ENCODE measurements at regions not wholly inside any gene's neighbourhood (a gene's known extent, or its start where the extent isn't known, plus 50 kb on each side); places are given as distances from the start of the nearest gene placed in this dataset.

- Histone ChIP-seq H3K9ac (ENCODE audit: low read length) (no peak overlapping the region), H2BK5ac (ENCODE audit: low read depth, low read length, poor library complexity, severe bottlenecking) (no peak overlapping the region)
- no CpG with 5 or more reads among the region's 4 CpGs for WGBS
Observed at GRCh38 chrX:39625810-39626209, 471.9 kb downstream of the BCOR start.

GRCh38 chrX:39626749-39627148 is 471.0 kb downstream of the BCOR start:
- no peak overlapping the region for H2BK5ac ChIP-seq (ENCODE audit: low read depth, low read length, poor library complexity, severe bottlenecking)
- peaks cover 20% of the 10 kb centered on the region for H3K9me3 ChIP-seq (ENCODE audit: control insufficient read depth, low read length)
- no peak overlapping the region for H2AK5ac ChIP-seq (ENCODE audit: low read length, severe bottlenecking)
- no peaks in the 10 kb centered on the region for H3K79me1 ChIP-seq (replicated peaks; ENCODE audit: low read length, poor library complexity, severe bottlenecking)
- H4K91ac ChIP-seq (ENCODE audit: low read length) = no peak overlapping the region
- H2BK12ac ChIP-seq (ENCODE audit: low read length in 2 of 2) = no peak overlapping the region
- no peak overlapping the region for H2AFZ ChIP-seq (ENCODE audit: low read depth, low read length)
- H3K9ac ChIP-seq (ENCODE audit: low read length) = no peak overlapping the region
- no peak for DNase-seq
- no peak overlapping the region for H2BK120ac ChIP-seq (ENCODE audit: low read depth, low read length)
- no peaks in the 10 kb centered on the region for H3K4me1 ChIP-seq (ENCODE audit: control insufficient read depth, insufficient read depth, low read depth, low read length)
- H4K8ac ChIP-seq (ENCODE audit: low read length) = no peak overlapping the region
- WGBS = 81% methylated on average over 7 of the region's 7 CpGs
- H3K4me3 ChIP-seq (ENCODE audit: insufficient read depth in 1 of 2, low read depth in 1 of 2, low read length in 2 of 2) = no peak overlapping the region
- H3K18ac ChIP-seq (ENCODE audit: low read depth in 1 of 2, low read length in 2 of 2) = no peak overlapping the region
- H3K23ac ChIP-seq (ENCODE audit: low read length in 2 of 2) = no peak overlapping the region
- H3K4me2 ChIP-seq (ENCODE audit: low read length, poor library complexity, severe bottlenecking) = no peak overlapping the region
- H3K27ac ChIP-seq (ENCODE audit: low read length, poor library complexity, severe bottlenecking) = no peak overlapping the region
- no peaks in the 10 kb centered on the region for H3K36me3 ChIP-seq (ENCODE audit: control insufficient read depth in 1 of 2, insufficient read depth in 2 of 2, low read depth in 1 of 2, low read length in 2 of 2)
- no peak overlapping the region for H2BK15ac ChIP-seq (ENCODE audit: low read depth, poor library complexity, severe bottlenecking)
- no peak overlapping the region for H3K14ac ChIP-seq (ENCODE audit: low read length in 2 of 2)
- H3K4ac ChIP-seq (ENCODE audit: low read depth in 1 of 2, low read length in 2 of 2) = no peak overlapping the region
- H3K27me3 ChIP-seq (ENCODE audit: control insufficient read depth in 1 of 2, insufficient read depth in 1 of 2, low read length in 2 of 2) = peaks cover 3 to 71% of the 10 kb centered on the region in 2 experiments

More at GRCh38 chrX:39625810-39626209, 471.9 kb downstream of the BCOR start:
- Histone ChIP-seq H2AK5ac (ENCODE audit: low read length, severe bottlenecking) (no peak overlapping the region), H4K8ac (ENCODE audit: low read length) (no peak overlapping the region), H2BK15ac (ENCODE audit: low read depth, poor library complexity, severe bottlenecking) (no peak overlapping the region), H3K18ac (ENCODE audit: low read depth in 1 of 2, low read length in 2 of 2) (no peak overlapping the region), H2AFZ (ENCODE audit: low read depth, low read length) (no peak overlapping the region), H3K14ac (ENCODE audit: low read length in 2 of 2) (no peak overlapping the region), H3K79me1 (replicated peaks; ENCODE audit: low read length, poor library complexity, severe bottlenecking) (no peaks in the 10 kb centered on the region), H3K27ac (ENCODE audit: low read length, poor library complexity, severe bottlenecking) (no peak overlapping the region), H4K91ac (ENCODE audit: low read length) (no peak overlapping the region), H3K4me2 (ENCODE audit: low read length, poor library complexity, severe bottlenecking) (no peak overlapping the region), H3K27me3 (ENCODE audit: control insufficient read depth in 1 of 2, insufficient read depth in 1 of 2, low read length in 2 of 2) (peaks cover 3 to 65% of the 10 kb centered on the region in 2 experiments), H2BK120ac (ENCODE audit: low read depth, low read length) (no peak overlapping the region), H2BK12ac (ENCODE audit: low read length in 2 of 2) (no peak overlapping the region), H3K4ac (ENCODE audit: low read depth in 1 of 2, low read length in 2 of 2) (no peak overlapping the region), H3K36me3 (ENCODE audit: control insufficient read depth in 1 of 2, insufficient read depth in 2 of 2, low read depth in 1 of 2, low read length in 2 of 2) (no peaks in the 10 kb centered on the region), H3K23ac (ENCODE audit: low read length in 2 of 2) (no peak overlapping the region), H3K4me3 (ENCODE audit: insufficient read depth in 1 of 2, low read depth in 1 of 2, low read length in 2 of 2) (no peak overlapping the region), H3K9me3 (ENCODE audit: control insufficient read depth, low read length) (peaks cover 20% of the 10 kb centered on the region), H3K4me1 (ENCODE audit: control insufficient read depth, insufficient read depth, low read depth, low read length) (no peaks in the 10 kb centered on the region)
- no peak for DNase-seq

GRCh38 chrX:39627257-39627656 is 470.5 kb downstream of the BCOR start:
- Histone ChIP-seq H3K14ac (ENCODE audit: low read length in 2 of 2) (no peak overlapping the region), H3K27ac (ENCODE audit: low read length, poor library complexity, severe bottlenecking) (no peak overlapping the region), H2BK15ac (ENCODE audit: low read depth, poor library complexity, severe bottlenecking) (no peak overlapping the region), H2AK5ac (ENCODE audit: low read length, severe bottlenecking) (no peak overlapping the region), H4K91ac (ENCODE audit: low read length) (no peak overlapping the region), H3K9ac (ENCODE audit: low read length) (no peak overlapping the region), H3K4me2 (ENCODE audit: low read length, poor library complexity, severe bottlenecking) (no peak overlapping the region), H3K9me3 (ENCODE audit: control insufficient read depth, low read length) (peaks cover 16% of the 10 kb centered on the region), H3K4ac (ENCODE audit: low read depth in 1 of 2, low read length in 2 of 2) (no peak overlapping the region), H3K27me3 (ENCODE audit: control insufficient read depth in 1 of 2, insufficient read depth in 1 of 2, low read length in 2 of 2) (peaks cover 3 to 68% of the 10 kb centered on the region in 2 experiments), H3K18ac (ENCODE audit: low read depth in 1 of 2, low read length in 2 of 2) (no peak overlapping the region), H2AFZ (ENCODE audit: low read depth, low read length) (no peak overlapping the region), H2BK120ac (ENCODE audit: low read depth, low read length) (no peak overlapping the region), H4K8ac (ENCODE audit: low read length) (no peak overlapping the region), H3K23ac (ENCODE audit: low read length in 2 of 2) (no peak overlapping the region), H3K79me1 (replicated peaks; ENCODE audit: low read length, poor library complexity, severe bottlenecking) (no peaks in the 10 kb centered on the region), H3K4me1 (ENCODE audit: control insufficient read depth, insufficient read depth, low read depth, low read length) (no peaks in the 10 kb centered on the region), H2BK12ac (ENCODE audit: low read length in 2 of 2) (no peak overlapping the region), H2BK5ac (ENCODE audit: low read depth, low read length, poor library complexity, severe bottlenecking) (no peak overlapping the region), H3K36me3 (ENCODE audit: control insufficient read depth in 1 of 2, insufficient read depth in 2 of 2, low read depth in 1 of 2, low read length in 2 of 2) (no peaks in the 10 kb centered on the region), H3K4me3 (ENCODE audit: insufficient read depth in 1 of 2, low read depth in 1 of 2, low read length in 2 of 2) (no peak overlapping the region)
- no peak for DNase-seq
- 70% methylated on average over 3 of the region's 5 CpGs for WGBS

- no peak overlapping the region for H4K91ac ChIP-seq (ENCODE audit: low read length)
- H2BK120ac ChIP-seq (ENCODE audit: low read depth, low read length) = no peak overlapping the region
- no peak overlapping the region for H3K14ac ChIP-seq (ENCODE audit: low read length in 2 of 2)
- no peak overlapping the region for H4K8ac ChIP-seq (ENCODE audit: low read length)
- no peak overlapping the region for H2BK5ac ChIP-seq (ENCODE audit: low read depth, low read length, poor library complexity, severe bottlenecking)
- no peak overlapping the region for H3K4ac ChIP-seq (ENCODE audit: low read depth in 1 of 2, low read length in 2 of 2)
- H3K4me3 ChIP-seq (ENCODE audit: insufficient read depth in 1 of 2, low read depth in 1 of 2, low read length in 2 of 2) = no peak overlapping the region
- no peaks in the 10 kb centered on the region for H3K79me1 ChIP-seq (replicated peaks; ENCODE audit: low read length, poor library complexity, severe bottlenecking)
- no peaks in the 10 kb centered on the region for H3K36me3 ChIP-seq (ENCODE audit: control insufficient read depth in 1 of 2, insufficient read depth in 2 of 2, low read depth in 1 of 2, low read length in 2 of 2)
- peaks cover 9% of the 10 kb centered on the region for H3K9me3 ChIP-seq (ENCODE audit: control insufficient read depth, low read length)
- H3K18ac ChIP-seq (ENCODE audit: low read depth in 1 of 2, low read length in 2 of 2) = no peak overlapping the region
- H3K23ac ChIP-seq (ENCODE audit: low read length in 2 of 2) = no peak overlapping the region
- H3K9ac ChIP-seq (ENCODE audit: low read length) = no peak overlapping the region
- no peak for DNase-seq
- H3K4me2 ChIP-seq (ENCODE audit: low read length, poor library complexity, severe bottlenecking) = no peak overlapping the region
- H2AK5ac ChIP-seq (ENCODE audit: low read length, severe bottlenecking) = no peak overlapping the region
- peaks cover 3 to 65% of the 10 kb centered on the region in 2 experiments for H3K27me3 ChIP-seq (ENCODE audit: control insufficient read depth in 1 of 2, insufficient read depth in 1 of 2, low read length in 2 of 2)
- no peak overlapping the region for H2BK12ac ChIP-seq (ENCODE audit: low read length in 2 of 2)
- no CpG with 5 or more reads among the region's 1 CpG for WGBS
- H3K4me1 ChIP-seq (ENCODE audit: control insufficient read depth, insufficient read depth, low read depth, low read length) = no peaks in the 10 kb centered on the region
- H2AFZ ChIP-seq (ENCODE audit: low read depth, low read length) = no peak overlapping the region
- H3K27ac ChIP-seq (ENCODE audit: low read length, poor library complexity, severe bottlenecking) = no peak overlapping the region
- H2BK15ac ChIP-seq (ENCODE audit: low read depth, poor library complexity, severe bottlenecking) = no peak overlapping the region
Observed at GRCh38 chrX:39629001-39629400, 468.8 kb downstream of the BCOR start.
